ENCODE measurements at regions not wholly inside any gene's neighbourhood (a gene's known extent, or its start where the extent isn't known, plus 50 kb on each side); places are given as distances from the start of the nearest gene placed in this dataset.

GRCh38 chr10:78614267-78614666 is 454.5 kb upstream of the ZMIZ1 start:
- Mint-ChIP-seq H3K27me3 (ENCODE audit: unreplicated experiment) (peaks cover 9% of the 10 kb centered on the region), H3K27ac (ENCODE audit: unreplicated experiment) (no peak overlapping the region), H3K9me3 (ENCODE audit: unreplicated experiment) (no peaks in the 10 kb centered on the region), H3K4me3 (ENCODE audit: unreplicated experiment) (no peak overlapping the region), H3K4me1 (ENCODE audit: unreplicated experiment) (no peaks in the 10 kb centered on the region), H3K36me3 (ENCODE audit: low read depth, unreplicated experiment) (no peaks in the 10 kb centered on the region)
- no peak for TF ChIP-seq CTCF (IDR thresholded peaks at IDR 0.05; ENCODE audit: unreplicated experiment)
- DNase-seq (ENCODE audit: low spot score), result no peak

GRCh38 chr10:78614744-78615143 is 454.0 kb upstream of the ZMIZ1 start:
- Mint-ChIP-seq H3K4me1 (ENCODE audit: unreplicated experiment) (no peaks in the 10 kb centered on the region), H3K27ac (ENCODE audit: unreplicated experiment) (no peak overlapping the region), H3K36me3 (ENCODE audit: low read depth, unreplicated experiment) (no peaks in the 10 kb centered on the region), H3K27me3 (ENCODE audit: unreplicated experiment) (peaks cover 9% of the 10 kb centered on the region), H3K4me3 (ENCODE audit: unreplicated experiment) (no peak overlapping the region), H3K9me3 (ENCODE audit: unreplicated experiment) (no peaks in the 10 kb centered on the region)
- no peak for DNase-seq (ENCODE audit: low spot score)
- TF ChIP-seq CTCF (IDR thresholded peaks at IDR 0.05; ENCODE audit: unreplicated experiment), result no peak

GRCh38 chr10:78616125-78616695 is 452.6 kb upstream of the ZMIZ1 start:
- H3K36me3 Mint-ChIP-seq (ENCODE audit: low read depth, unreplicated experiment), result no peaks in the 10 kb centered on the region
- H3K9me3 Mint-ChIP-seq (ENCODE audit: unreplicated experiment), result no peaks in the 10 kb centered on the region
- TF ChIP-seq CTCF (IDR thresholded peaks at IDR 0.05; ENCODE audit: unreplicated experiment), result no peak
- H3K4me3 Mint-ChIP-seq (ENCODE audit: unreplicated experiment), result no peak overlapping the region
- DNase-seq (ENCODE audit: low spot score), result no peak
- peaks cover 11% of the 10 kb centered on the region for H3K27me3 Mint-ChIP-seq (ENCODE audit: unreplicated experiment)
- no peaks in the 10 kb centered on the region for H3K4me1 Mint-ChIP-seq (ENCODE audit: unreplicated experiment)
- H3K27ac Mint-ChIP-seq (ENCODE audit: unreplicated experiment), result no peak overlapping the region

- DNase-seq (ENCODE audit: low spot score), result no peak
- peaks cover 9% of the 10 kb centered on the region for H3K27me3 Mint-ChIP-seq (ENCODE audit: unreplicated experiment)
- no peak overlapping the region for H3K4me3 Mint-ChIP-seq (ENCODE audit: unreplicated experiment)
- no peaks in the 10 kb centered on the region for H3K9me3 Mint-ChIP-seq (ENCODE audit: unreplicated experiment)
- no peaks in the 10 kb centered on the region for H3K36me3 Mint-ChIP-seq (ENCODE audit: low read depth, unreplicated experiment)
- TF ChIP-seq CTCF (IDR thresholded peaks at IDR 0.05; ENCODE audit: unreplicated experiment), result no peak
- H3K27ac Mint-ChIP-seq (ENCODE audit: unreplicated experiment), result no peak overlapping the region
- no peaks in the 10 kb centered on the region for H3K4me1 Mint-ChIP-seq (ENCODE audit: unreplicated experiment)
These were observed 451.7 kb upstream of the ZMIZ1 start for GRCh38 chr10:78617115-78617514.

- Mint-ChIP-seq H3K27me3 (ENCODE audit: unreplicated experiment) (peaks cover 8% of the 10 kb centered on the region), H3K9me3 (ENCODE audit: unreplicated experiment) (no peaks in the 10 kb centered on the region), H3K36me3 (ENCODE audit: low read depth, unreplicated experiment) (no peaks in the 10 kb centered on the region), H3K4me1 (ENCODE audit: unreplicated experiment) (no peaks in the 10 kb centered on the region), H3K4me3 (ENCODE audit: unreplicated experiment) (no peak overlapping the region), H3K27ac (ENCODE audit: unreplicated experiment) (no peak overlapping the region)
- no peak for DNase-seq (ENCODE audit: low spot score)
- TF ChIP-seq CTCF (IDR thresholded peaks at IDR 0.05; ENCODE audit: unreplicated experiment), result no peak
These were observed 451.1 kb upstream of the ZMIZ1 start for GRCh38 chr10:78617631-78618030.
